ENCODE measurements at regions not wholly inside any gene's neighbourhood (a gene's known extent, or its start where the extent isn't known, plus 50 kb on each side); places are given as distances from the start of the nearest gene placed in this dataset.

DNA sequence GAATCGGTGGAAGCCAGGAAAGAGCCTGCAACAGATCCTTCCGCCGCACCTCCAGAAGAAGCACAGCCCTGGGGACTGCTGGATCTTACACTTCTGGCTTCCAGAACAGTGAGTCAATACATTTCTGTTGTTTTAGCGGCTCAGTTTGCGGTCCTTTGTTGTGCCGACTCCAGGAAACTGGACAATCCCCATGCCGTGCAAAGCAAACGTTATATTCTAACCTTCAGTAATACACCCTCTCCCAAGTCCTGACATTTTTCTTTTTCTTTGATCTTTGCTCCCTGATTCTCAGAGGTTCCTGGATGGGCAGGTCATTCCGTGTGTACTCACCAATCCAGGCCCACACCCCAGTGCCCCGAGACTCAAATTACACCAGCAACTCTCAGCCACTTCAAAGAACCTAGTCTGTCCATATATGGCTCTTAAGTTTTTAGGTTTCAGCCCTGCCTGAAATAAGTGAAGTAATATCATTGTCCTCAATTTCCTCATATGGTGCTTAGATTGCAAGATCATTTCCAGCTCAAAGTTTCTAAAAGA, 387.1 kb upstream of the SGCG start:
- POLR2A ChIA-PET (ENCODE audit: unreplicated experiment), result no interaction called here

More for the DNA sequence above, 387.1 kb upstream of the SGCG start:
- no peak overlapping the region for H3K14ac ChIP-seq (replicated peaks; ENCODE audit: low read depth, low read length)
- no peak overlapping the region for H3K56ac ChIP-seq (ENCODE audit: extremely low read depth, insufficient read depth, low read length)
- H3K9me1 ChIP-seq (ENCODE audit: insufficient read depth, low read length), result no peaks in the 10 kb centered on the region
- no peaks in the 10 kb centered on the region for H3K36me3 ChIP-seq (ENCODE audit: control insufficient read depth, insufficient read depth, low read length)
- ATAC-seq (ENCODE audit: low read depth) (no peak), DNase-seq (no peak)
- no peaks in the 10 kb centered on the region for H3K27me3 ChIP-seq (ENCODE audit: control insufficient read depth, insufficient read depth, low read length)
- TF ChIP-seq NFE2L2 (IDR thresholded peaks at IDR 0.05; ENCODE audit: low read depth, low read length) (no peak), CHD1 (IDR thresholded peaks at IDR 0.05; ENCODE audit: low read depth, low read length) (no peak), MAZ (IDR thresholded peaks at IDR 0.05; ENCODE audit: borderline replicate concordance, low read depth, low read length) (no peak), POLR2A (IDR thresholded peaks at IDR 0.05; ENCODE audit: low read depth, low read length) (no peak), MXI1 (IDR thresholded peaks at IDR 0.05; ENCODE audit: borderline replicate concordance, low read depth, low read length) (no peak), BHLHE40 (IDR thresholded peaks at IDR 0.05; ENCODE audit: low read depth, low read length) (no peak), CEBPB (IDR thresholded peaks at IDR 0.05; ENCODE audit: low read depth, low read length) (no peak), RFX5 (IDR thresholded peaks at IDR 0.05; ENCODE audit: low read depth, low read length) (no peak), FOS (IDR thresholded peaks at IDR 0.05; ENCODE audit: low read depth, low read length) (no peak), MAFK (IDR thresholded peaks at IDR 0.05; ENCODE audit: low read depth, low read length) (no peak), RAD21 (IDR thresholded peaks at IDR 0.05; ENCODE audit: low read length) (no peak), RCOR1 (IDR thresholded peaks at IDR 0.05; ENCODE audit: insufficient replicate concordance, low read length) (no peak), SMC3 (IDR thresholded peaks at IDR 0.05; ENCODE audit: low read depth, low read length) (no peak)
- TF ChIP-seq, protein P1, sequence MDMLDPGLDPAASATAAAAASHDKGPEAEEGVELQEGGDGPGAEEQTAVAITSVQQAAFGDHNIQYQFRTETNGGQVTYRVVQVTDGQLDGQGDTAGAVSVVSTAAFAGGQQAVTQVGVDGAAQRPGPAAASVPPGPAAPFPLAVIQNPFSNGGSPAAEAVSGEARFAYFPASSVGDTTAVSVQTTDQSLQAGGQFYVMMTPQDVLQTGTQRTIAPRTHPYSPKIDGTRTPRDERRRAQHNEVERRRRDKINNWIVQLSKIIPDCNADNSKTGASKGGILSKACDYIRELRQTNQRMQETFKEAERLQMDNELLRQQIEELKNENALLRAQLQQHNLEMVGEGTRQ (IDR thresholded peaks at IDR 0.05; ENCODE audit: low read depth, low read length), result no peak
- TF ChIP-seq, protein P2, sequence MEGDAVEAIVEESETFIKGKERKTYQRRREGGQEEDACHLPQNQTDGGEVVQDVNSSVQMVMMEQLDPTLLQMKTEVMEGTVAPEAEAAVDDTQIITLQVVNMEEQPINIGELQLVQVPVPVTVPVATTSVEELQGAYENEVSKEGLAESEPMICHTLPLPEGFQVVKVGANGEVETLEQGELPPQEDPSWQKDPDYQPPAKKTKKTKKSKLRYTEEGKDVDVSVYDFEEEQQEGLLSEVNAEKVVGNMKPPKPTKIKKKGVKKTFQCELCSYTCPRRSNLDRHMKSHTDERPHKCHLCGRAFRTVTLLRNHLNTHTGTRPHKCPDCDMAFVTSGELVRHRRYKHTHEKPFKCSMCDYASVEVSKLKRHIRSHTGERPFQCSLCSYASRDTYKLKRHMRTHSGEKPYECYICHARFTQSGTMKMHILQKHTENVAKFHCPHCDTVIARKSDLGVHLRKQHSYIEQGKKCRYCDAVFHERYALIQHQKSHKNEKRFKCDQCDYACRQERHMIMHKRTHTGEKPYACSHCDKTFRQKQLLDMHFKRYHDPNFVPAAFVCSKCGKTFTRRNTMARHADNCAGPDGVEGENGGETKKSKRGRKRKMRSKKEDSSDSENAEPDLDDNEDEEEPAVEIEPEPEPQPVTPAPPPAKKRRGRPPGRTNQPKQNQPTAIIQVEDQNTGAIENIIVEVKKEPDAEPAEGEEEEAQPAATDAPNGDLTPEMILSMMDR (conservative IDR thresholded peaks at IDR 0.05; ENCODE audit: low read depth, low read length), result no peak
- TF ChIP-seq, protein P3, sequence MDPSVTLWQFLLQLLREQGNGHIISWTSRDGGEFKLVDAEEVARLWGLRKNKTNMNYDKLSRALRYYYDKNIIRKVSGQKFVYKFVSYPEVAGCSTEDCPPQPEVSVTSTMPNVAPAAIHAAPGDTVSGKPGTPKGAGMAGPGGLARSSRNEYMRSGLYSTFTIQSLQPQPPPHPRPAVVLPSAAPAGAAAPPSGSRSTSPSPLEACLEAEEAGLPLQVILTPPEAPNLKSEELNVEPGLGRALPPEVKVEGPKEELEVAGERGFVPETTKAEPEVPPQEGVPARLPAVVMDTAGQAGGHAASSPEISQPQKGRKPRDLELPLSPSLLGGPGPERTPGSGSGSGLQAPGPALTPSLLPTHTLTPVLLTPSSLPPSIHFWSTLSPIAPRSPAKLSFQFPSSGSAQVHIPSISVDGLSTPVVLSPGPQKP (IDR thresholded peaks at IDR 0.05; ENCODE audit: borderline replicate concordance, low read depth, low read length), result no peak
- dilution Hi-C loops (cut with HindIII; ENCODE audit: low sequenced_read_pairs, unreplicated experiment), result no loop called here
- no peak overlapping the region for H2BK5ac ChIP-seq (ENCODE audit: low read depth, low read length, poor library complexity, severe bottlenecking)
- intact Hi-C loops (cut with micrococcal nuclease), result no loop called here
- H3K4me3 ChIP-seq (ENCODE audit: insufficient read depth, low read depth, low read length), result no peak overlapping the region
- H3K4me2 ChIP-seq (ENCODE audit: low read depth, low read length), result no peak overlapping the region
- BruUV-seq (replicated peaks), result no TSS peak
- no peaks in the 10 kb centered on the region for H4K20me1 ChIP-seq (ENCODE audit: insufficient read depth, low read length)
- H2BK15ac ChIP-seq (ENCODE audit: low read depth, low read length), result no peak overlapping the region
- H2AK5ac ChIP-seq (ENCODE audit: low read depth, low read length), result no peak overlapping the region
- no peak overlapping the region for H3K18ac ChIP-seq (ENCODE audit: low read depth, low read length)
- no peak overlapping the region for H3K23ac ChIP-seq (ENCODE audit: low read depth, low read length)
- H3K79me1 ChIP-seq (ENCODE audit: low read depth in 1 of 2, low read length in 2 of 2), result no peaks in the 10 kb centered on the region
- H4K8ac ChIP-seq (ENCODE audit: low read depth in 2 of 2, low read length in 2 of 2), result no peak overlapping the region
- in situ Hi-C loops (cut with MboI; ENCODE audit: low sequenced_read_pairs), result loop anchor here (25.0 kb wide), 1 partner anchor 1156 kb away; no protein-coding TSS in a partner anchor
- H4K5ac ChIP-seq (ENCODE audit: low read depth, low read length), result no peak overlapping the region
- no peak overlapping the region for H2AK9ac ChIP-seq (replicated peaks; ENCODE audit: low read depth, low read length, poor library complexity)
- H3K9ac ChIP-seq (ENCODE audit: low read depth, low read length), result no peak overlapping the region
- H3K9me3 ChIP-seq (ENCODE audit: control insufficient read depth, insufficient read depth, low read length), result no peaks in the 10 kb centered on the region
- CTCF ChIA-PET, result interaction anchor here (0.6 kb wide), 1 partner anchor 23 kb away, joined by 5 read pairs; no protein-coding TSS in a partner anchor
- H2AFZ ChIP-seq (replicated peaks; ENCODE audit: low read length, poor library complexity), result no peak overlapping the region
- no peak overlapping the region for H3K27ac ChIP-seq (ENCODE audit: insufficient read depth, low read length)
- no peak overlapping the region for H4K91ac ChIP-seq (ENCODE audit: insufficient read depth, low read depth, low read length)
- no peak overlapping the region for H3K4ac ChIP-seq (ENCODE audit: low read depth, low read length)
- 70% methylated on average over 8 of the region's 10 CpGs; no CpG with 5 or more reads in 1 of the 2 experiments for WGBS, 2 experiments (ENCODE audit: extremely low coverage in 2 of 2, insufficient read length in 1 of 2)
- H3K4me1 ChIP-seq (ENCODE audit: control insufficient read depth, insufficient read depth, low read length), result no peaks in the 10 kb centered on the region
- H2BK120ac ChIP-seq (ENCODE audit: low read depth, low read length), result no peak overlapping the region
- H2BK20ac ChIP-seq (ENCODE audit: low read depth, low read length), result no peak overlapping the region
